AG10803 (cell line): ENCODE measurements at regions not wholly inside any gene's neighbourhood (a gene's known extent, or its start where the extent isn't known, plus 50 kb on each side); places are given as distances from the start of the nearest gene placed in this dataset.
"Not testable (repeated sequence)": the region's sequence is repeated elsewhere in the genome, so short reads cannot be mapped to it uniquely, and the experiment has no call there.

Experiments used
- DNase-seq: peaks from one replicate; pipeline ENCODE4 v3.0.0; 2010; ENCODE audit warnings: low read depth
- H3K4me3 ChIP-seq: 2 replicates; pipeline ENCODE4 v1.5.1; 2011; ENCODE audit warnings: mild to moderate bottlenecking, low read length, control low read depth
- CTCF ChIP-seq: conservative IDR thresholded peaks from 2 replicates; pipeline ENCODE4 v1.5.1; 2011; ENCODE audit warnings: mild to moderate bottlenecking, low read length, control low read depth, inconsistent platforms

- DNase-seq = no peak
- H3K4me3 ChIP-seq = no peak overlapping the region
- no peak for TF ChIP-seq CTCF
Measured at GRCh38 chr2:184157141-184157540, 441.2 kb upstream of the ZNF804A start.

- no peak for DNase-seq
- TF ChIP-seq CTCF = no peak
- H3K4me3 ChIP-seq = no peak overlapping the region
Measured at GRCh38 chr2:184162426-184162825, 435.9 kb upstream of the ZNF804A start.

DNA sequence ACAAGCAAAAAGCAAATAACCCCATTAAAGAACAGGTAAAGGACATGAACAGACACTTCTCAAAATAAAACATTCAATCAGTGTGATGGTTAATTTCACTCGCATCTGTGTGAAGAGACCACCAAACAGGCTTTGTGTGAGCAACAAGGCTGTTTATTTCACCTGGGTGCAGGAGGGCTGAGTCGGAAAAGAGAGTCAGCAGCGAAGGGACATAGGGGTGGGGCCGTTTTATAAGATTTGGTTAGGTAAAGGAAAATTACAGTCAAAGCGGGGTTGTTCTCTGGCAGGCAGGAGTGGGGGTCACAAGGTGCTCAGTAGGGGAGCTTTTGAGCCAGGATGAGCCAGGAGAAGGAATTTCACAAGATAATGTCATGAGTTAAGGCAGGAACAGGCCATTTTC lies 429.5 kb upstream of the ZNF804A start:
- DNase-seq, H3K4me3 ChIP-seq: not testable (repeated sequence)

DNA sequence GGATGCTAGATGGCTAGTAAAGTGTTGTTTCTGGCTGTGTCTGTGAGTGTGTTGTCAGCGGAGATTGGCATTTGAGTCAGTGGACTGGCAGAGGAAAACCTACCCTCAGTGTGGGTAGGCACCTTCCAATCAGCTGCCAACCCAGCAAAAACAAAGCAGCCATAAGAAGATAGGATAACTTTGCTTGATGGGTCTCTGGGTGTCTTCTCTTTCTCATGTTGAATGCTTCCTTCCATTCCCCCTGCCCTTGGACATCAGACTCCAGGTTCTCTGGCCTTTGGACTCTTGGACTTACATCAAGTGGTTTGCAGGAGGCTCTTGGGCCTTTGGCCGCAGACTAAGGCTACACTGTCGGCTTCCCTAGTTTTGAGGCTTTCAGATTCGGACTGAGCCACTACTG lies 429.0 kb upstream of the ZNF804A start:
- no peak overlapping the region for H3K4me3 ChIP-seq
- no peak for TF ChIP-seq CTCF
- no peak for DNase-seq

DNA sequence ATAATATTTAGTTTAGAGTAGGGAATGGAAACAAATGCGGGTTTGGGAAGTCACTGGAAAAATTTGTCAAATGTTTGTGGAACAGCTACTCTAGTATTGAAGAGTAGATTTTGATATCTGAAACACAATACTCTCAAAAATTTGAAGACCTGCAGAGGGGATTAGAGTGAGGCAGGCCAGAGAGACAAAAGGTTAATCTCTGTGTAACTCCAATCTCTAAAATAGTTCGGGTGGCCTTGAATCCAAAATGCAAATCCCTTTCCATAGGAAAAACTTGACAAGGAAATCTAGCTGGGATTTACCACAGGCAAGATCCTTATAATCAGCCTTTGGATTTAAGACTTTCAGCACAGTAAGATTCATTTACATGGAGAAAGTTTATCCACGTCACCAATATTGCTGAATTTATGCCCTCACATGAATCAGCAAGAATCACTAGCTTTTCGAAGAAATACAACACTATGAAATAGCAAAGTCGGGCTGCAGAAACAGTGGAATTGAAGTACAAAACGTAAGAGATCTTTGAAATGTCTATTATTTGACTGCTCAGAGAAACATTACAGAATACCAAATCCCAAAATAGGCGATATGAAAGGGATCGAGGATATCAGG lies 423.7 kb upstream of the ZNF804A start:
- no peak for DNase-seq
- no peak for TF ChIP-seq CTCF
- H3K4me3 ChIP-seq = no peak overlapping the region

GRCh38 chr2:184178229-184178628 lies 420.1 kb upstream of the ZNF804A start:
- no peak overlapping the region for H3K4me3 ChIP-seq
- TF ChIP-seq CTCF = no peak
- no peak for DNase-seq

GRCh38 chr2:184186436-184186835 lies 411.9 kb upstream of the ZNF804A start:
- no peak for DNase-seq
- no peak for TF ChIP-seq CTCF
- no peak overlapping the region for H3K4me3 ChIP-seq
